ENCODE measurements at regions not wholly inside any gene's neighbourhood (a gene's known extent, or its start where the extent isn't known, plus 50 kb on each side); places are given as distances from the start of the nearest gene placed in this dataset.

- WGBS, 3 donors, result 70 to 79% (median 78%) methylated on average over 3 of the region's 3 CpGs
- H3K36me3 ChIP-seq, result no peaks in the 10 kb centered on the region
- DNase-seq, result no peak
- H3K27ac ChIP-seq, result no peak overlapping the region
- intact Hi-C loops (cut with DNase I), result no loop called here
- no peak overlapping the region for H3K4me3 ChIP-seq
- TF ChIP-seq, protein P1, sequence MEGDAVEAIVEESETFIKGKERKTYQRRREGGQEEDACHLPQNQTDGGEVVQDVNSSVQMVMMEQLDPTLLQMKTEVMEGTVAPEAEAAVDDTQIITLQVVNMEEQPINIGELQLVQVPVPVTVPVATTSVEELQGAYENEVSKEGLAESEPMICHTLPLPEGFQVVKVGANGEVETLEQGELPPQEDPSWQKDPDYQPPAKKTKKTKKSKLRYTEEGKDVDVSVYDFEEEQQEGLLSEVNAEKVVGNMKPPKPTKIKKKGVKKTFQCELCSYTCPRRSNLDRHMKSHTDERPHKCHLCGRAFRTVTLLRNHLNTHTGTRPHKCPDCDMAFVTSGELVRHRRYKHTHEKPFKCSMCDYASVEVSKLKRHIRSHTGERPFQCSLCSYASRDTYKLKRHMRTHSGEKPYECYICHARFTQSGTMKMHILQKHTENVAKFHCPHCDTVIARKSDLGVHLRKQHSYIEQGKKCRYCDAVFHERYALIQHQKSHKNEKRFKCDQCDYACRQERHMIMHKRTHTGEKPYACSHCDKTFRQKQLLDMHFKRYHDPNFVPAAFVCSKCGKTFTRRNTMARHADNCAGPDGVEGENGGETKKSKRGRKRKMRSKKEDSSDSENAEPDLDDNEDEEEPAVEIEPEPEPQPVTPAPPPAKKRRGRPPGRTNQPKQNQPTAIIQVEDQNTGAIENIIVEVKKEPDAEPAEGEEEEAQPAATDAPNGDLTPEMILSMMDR (IDR thresholded peaks at IDR 0.05), result no peak
- no peak for TF ChIP-seq EP300 (IDR thresholded peaks at IDR 0.05)
- TF ChIP-seq POLR2A (IDR thresholded peaks at IDR 0.05), result no peak
- H3K27me3 ChIP-seq, result no peaks in the 10 kb centered on the region
- H3K4me1 ChIP-seq (ENCODE audit: insufficient read depth), result no peaks in the 10 kb centered on the region
- no peaks in the 10 kb centered on the region for H3K9me3 ChIP-seq
These were observed 283.9 kb downstream of the BCHE start for GRCh38 chr3:165553371-165553770.

DNA sequence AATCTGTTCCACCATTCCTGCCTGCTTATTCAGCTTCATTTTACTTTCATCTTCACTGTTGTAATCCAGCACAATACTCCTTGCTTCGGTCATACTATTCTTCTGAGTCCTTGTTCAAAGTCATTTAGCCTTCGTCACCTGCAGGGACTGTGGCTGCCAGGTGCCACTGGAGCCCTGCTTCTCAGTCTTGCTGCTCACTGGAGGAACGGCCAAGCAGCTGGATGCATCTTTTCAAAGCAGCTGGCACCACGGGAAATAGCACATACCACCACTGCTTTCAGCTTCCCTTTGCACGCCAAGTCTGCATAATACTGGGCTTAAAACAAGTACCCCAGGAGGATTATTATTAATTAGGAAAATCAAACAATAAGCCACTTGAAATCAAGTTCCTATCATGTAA is 287.6 kb downstream of the BCHE start:
- 67 to 78% (median 74%) methylated on average over 5 of the region's 5 CpGs for WGBS, 3 donors
- Histone ChIP-seq H3K27ac (no peak overlapping the region), H3K27me3 (no peaks in the 10 kb centered on the region), H3K4me3 (no peak overlapping the region), H3K4me1 (ENCODE audit: insufficient read depth) (no peaks in the 10 kb centered on the region), H3K36me3 (no peaks in the 10 kb centered on the region), H3K9me3 (no peaks in the 10 kb centered on the region)
- TF ChIP-seq, protein P1 (IDR thresholded peaks at IDR 0.05), result no peak
- no peak for TF ChIP-seq POLR2A (IDR thresholded peaks at IDR 0.05)
- no peak for TF ChIP-seq EP300 (IDR thresholded peaks at IDR 0.05)
- intact Hi-C loops (cut with DNase I), result no loop called here
- no peak for DNase-seq

DNA sequence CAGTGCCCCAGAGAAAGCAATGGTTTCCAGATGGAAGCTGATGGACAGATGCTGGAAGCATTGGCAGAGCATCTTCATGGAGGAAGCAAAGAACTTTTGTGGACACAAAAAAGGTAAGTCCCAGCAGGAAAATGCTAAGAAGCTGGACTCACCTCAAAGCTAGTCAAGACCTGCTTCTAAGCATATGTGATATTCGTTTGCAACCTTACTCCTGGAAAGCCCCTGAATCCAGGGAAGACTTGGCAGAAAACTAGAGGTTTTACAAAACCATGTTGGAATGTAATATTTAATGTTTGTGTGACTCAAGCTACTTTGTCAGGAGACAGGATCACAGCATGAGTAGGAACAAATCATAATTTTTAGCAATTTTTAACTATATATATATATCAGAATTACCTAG is 288.2 kb downstream of the BCHE start:
- intact Hi-C loops (cut with DNase I), result no loop called here
- TF ChIP-seq POLR2A (IDR thresholded peaks at IDR 0.05) (no peak), EP300 (IDR thresholded peaks at IDR 0.05) (no peak)
- TF ChIP-seq, protein P1 (IDR thresholded peaks at IDR 0.05), result no peak
- 26 to 44% (median 36%) methylated on average over 1 of the region's 1 CpG for WGBS, 3 donors

DNA sequence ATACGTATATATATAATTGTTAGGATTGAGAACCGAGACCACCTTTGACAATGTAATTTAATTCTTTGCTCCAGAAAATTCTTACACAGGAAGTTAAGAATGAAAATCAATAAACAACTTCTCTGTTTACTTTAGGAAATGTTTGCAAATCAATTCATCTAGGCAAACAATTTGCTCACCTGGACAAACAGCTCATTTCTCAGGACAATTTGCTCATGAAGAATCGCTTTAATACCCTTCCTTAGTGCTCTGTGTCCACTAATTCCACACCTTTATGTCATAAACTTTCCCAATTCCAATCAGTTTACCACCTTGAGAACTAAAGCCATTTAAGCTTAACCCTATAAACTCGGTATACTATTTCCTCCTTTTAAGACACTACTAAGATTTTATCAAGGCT is 292.2 kb downstream of the BCHE start:
- Histone ChIP-seq H3K27ac (no peak overlapping the region), H3K36me3 (no peaks in the 10 kb centered on the region), H3K9me3 (no peaks in the 10 kb centered on the region), H3K27me3 (no peaks in the 10 kb centered on the region), H3K4me3 (no peak overlapping the region), H3K4me1 (ENCODE audit: insufficient read depth) (no peaks in the 10 kb centered on the region)
- intact Hi-C loops (cut with DNase I), result no loop called here
- DNase-seq, result no peak
- WGBS, 3 donors, result 80 to 87% (median 85%) methylated on average over 4 of the region's 4 CpGs
- no peak for TF ChIP-seq POLR2A (IDR thresholded peaks at IDR 0.05)
- TF ChIP-seq EP300 (IDR thresholded peaks at IDR 0.05), result no peak
- TF ChIP-seq, protein P1 (IDR thresholded peaks at IDR 0.05), result no peak

More for the DNA sequence above, 288.2 kb downstream of the BCHE start:
- no peaks in the 10 kb centered on the region for H3K4me1 ChIP-seq (ENCODE audit: insufficient read depth)
- DNase-seq, result no peak
- no peak overlapping the region for H3K4me3 ChIP-seq
- H3K36me3 ChIP-seq, result no peaks in the 10 kb centered on the region
- H3K27ac ChIP-seq, result no peak overlapping the region
- H3K9me3 ChIP-seq, result no peaks in the 10 kb centered on the region
- H3K27me3 ChIP-seq, result no peaks in the 10 kb centered on the region

GRCh38 chr3:165544432-165544831 is 292.8 kb downstream of the BCHE start:
- H3K27ac ChIP-seq, result no peak overlapping the region
- DNase-seq, result no peak
- no peaks in the 10 kb centered on the region for H3K36me3 ChIP-seq
- WGBS, 3 donors, result 85 to 91% (median 88%) methylated on average over 7 of the region's 7 CpGs
- intact Hi-C loops (cut with DNase I), result no loop called here
- H3K27me3 ChIP-seq, result no peaks in the 10 kb centered on the region
- H3K9me3 ChIP-seq, result no peaks in the 10 kb centered on the region
- no peaks in the 10 kb centered on the region for H3K4me1 ChIP-seq (ENCODE audit: insufficient read depth)
- H3K4me3 ChIP-seq, result no peak overlapping the region
- TF ChIP-seq, protein P1 (IDR thresholded peaks at IDR 0.05), result no peak
- TF ChIP-seq POLR2A (IDR thresholded peaks at IDR 0.05), result no peak
- TF ChIP-seq EP300 (IDR thresholded peaks at IDR 0.05), result no peak

Data from ovary (tissue), 7 donors.